ENCODE measurements at regions not wholly inside any gene's neighbourhood (a gene's known extent, or its start where the extent isn't known, plus 50 kb on each side); places are given as distances from the start of the nearest gene placed in this dataset.

GRCh38 chr11:109229682-109230081 lies 192.3 kb upstream of the C11orf87 start:
- no peak for DNase-seq (ENCODE audit: low read depth)
- TF ChIP-seq, protein P1, sequence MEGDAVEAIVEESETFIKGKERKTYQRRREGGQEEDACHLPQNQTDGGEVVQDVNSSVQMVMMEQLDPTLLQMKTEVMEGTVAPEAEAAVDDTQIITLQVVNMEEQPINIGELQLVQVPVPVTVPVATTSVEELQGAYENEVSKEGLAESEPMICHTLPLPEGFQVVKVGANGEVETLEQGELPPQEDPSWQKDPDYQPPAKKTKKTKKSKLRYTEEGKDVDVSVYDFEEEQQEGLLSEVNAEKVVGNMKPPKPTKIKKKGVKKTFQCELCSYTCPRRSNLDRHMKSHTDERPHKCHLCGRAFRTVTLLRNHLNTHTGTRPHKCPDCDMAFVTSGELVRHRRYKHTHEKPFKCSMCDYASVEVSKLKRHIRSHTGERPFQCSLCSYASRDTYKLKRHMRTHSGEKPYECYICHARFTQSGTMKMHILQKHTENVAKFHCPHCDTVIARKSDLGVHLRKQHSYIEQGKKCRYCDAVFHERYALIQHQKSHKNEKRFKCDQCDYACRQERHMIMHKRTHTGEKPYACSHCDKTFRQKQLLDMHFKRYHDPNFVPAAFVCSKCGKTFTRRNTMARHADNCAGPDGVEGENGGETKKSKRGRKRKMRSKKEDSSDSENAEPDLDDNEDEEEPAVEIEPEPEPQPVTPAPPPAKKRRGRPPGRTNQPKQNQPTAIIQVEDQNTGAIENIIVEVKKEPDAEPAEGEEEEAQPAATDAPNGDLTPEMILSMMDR (IDR thresholded peaks at IDR 0.05; ENCODE audit: insufficient read depth, low read depth, low read length): no peak
- H3K4me3 ChIP-seq (ENCODE audit: low read depth, low read length): no peak overlapping the region

GRCh38 chr11:109236188-109236587 lies 185.8 kb upstream of the C11orf87 start:
- no peak for DNase-seq (ENCODE audit: low read depth)
- H3K4me3 ChIP-seq (ENCODE audit: low read depth, low read length): no peak overlapping the region
- TF ChIP-seq, protein P1 (IDR thresholded peaks at IDR 0.05; ENCODE audit: insufficient read depth, low read depth, low read length): no peak

- DNase-seq (ENCODE audit: low read depth): no peak
- H3K4me3 ChIP-seq (ENCODE audit: low read depth, low read length): no peak overlapping the region
- TF ChIP-seq, protein P1 (IDR thresholded peaks at IDR 0.05; ENCODE audit: insufficient read depth, low read depth, low read length): no peak
Observed at GRCh38 chr11:109236696-109237095, 185.3 kb upstream of the C11orf87 start.

DNA sequence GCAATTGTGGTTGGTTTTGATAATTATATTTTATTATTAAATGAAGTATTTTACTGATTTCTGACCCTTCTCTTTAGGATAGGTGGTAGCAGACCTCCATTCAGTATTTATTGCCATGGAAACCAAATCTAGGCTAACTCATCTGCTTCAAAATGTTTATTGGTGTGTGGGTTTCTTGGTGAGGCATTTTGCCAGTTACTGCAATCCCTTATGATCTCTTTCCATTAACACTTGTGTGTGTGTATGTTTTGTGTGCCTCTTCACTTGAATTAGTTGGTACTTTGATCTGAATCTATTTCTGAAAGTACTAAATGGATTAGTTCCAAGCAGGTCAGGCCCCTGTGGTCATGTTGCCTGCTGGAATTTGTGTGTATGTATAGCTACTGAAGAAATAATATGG lies 184.4 kb upstream of the C11orf87 start:
- H3K4me3 ChIP-seq (ENCODE audit: low read depth, low read length): no peak overlapping the region
- no peak for DNase-seq (ENCODE audit: low read depth)
- TF ChIP-seq, protein P1 (IDR thresholded peaks at IDR 0.05; ENCODE audit: insufficient read depth, low read depth, low read length): no peak

- no peak overlapping the region for H3K4me3 ChIP-seq (ENCODE audit: low read depth, low read length)
- DNase-seq (ENCODE audit: low read depth): no peak
- TF ChIP-seq, protein P1 (IDR thresholded peaks at IDR 0.05; ENCODE audit: insufficient read depth, low read depth, low read length): no peak
Observed at GRCh38 chr11:109241988-109242536, 179.9 kb upstream of the C11orf87 start.

- no peak for DNase-seq (ENCODE audit: low read depth)
- H3K4me3 ChIP-seq (ENCODE audit: low read depth, low read length): no peak overlapping the region
- TF ChIP-seq, protein P1 (IDR thresholded peaks at IDR 0.05; ENCODE audit: insufficient read depth, low read depth, low read length): no peak
Observed at GRCh38 chr11:109247071-109247470, 174.9 kb upstream of the C11orf87 start.

DNA sequence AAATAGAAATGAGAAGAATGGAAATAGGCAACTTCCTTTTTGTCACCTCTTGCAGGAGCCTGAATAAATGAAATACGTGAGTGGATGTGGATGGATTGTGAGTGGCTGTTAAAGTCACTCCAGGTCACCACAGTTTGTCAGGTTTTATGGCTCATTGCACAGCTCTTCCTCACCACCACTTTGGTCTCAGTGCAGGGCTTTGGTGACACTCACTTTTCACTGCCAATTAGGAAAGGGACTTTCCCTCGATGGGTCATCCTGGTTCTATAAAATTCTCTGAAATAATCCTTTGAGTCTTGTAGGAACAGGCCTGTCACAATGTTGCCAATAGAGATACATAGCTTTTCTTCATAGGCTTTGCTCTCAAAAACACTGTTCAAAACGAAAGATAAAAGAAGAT lies 172.4 kb upstream of the C11orf87 start:
- no peak for DNase-seq (ENCODE audit: low read depth)
- TF ChIP-seq, protein P1 (IDR thresholded peaks at IDR 0.05; ENCODE audit: insufficient read depth, low read depth, low read length): no peak
- H3K4me3 ChIP-seq (ENCODE audit: low read depth, low read length): no peak overlapping the region
